Parathyroid adenoma (tissue), 2 donors: ENCODE measurements at regions not wholly inside any gene's neighbourhood (a gene's known extent, or its start where the extent isn't known, plus 50 kb on each side); places are given as distances from the start of the nearest gene placed in this dataset.

Experiments used
- H2AFZ ChIP-seq: fragments of 300-600 bp; sonication (generic); one replicate; pipeline ENCODE4 v1.7.0; 2017; ENCODE audit warnings: antibody characterized with exemption, mild to moderate bottlenecking
- H3K27ac ChIP-seq: fragments of 300-600 bp; sonication (generic); one replicate; pipeline ENCODE4 v1.7.0; 2017
- H3K27me3 ChIP-seq: fragments of 300-600 bp; sonication (generic); one replicate; pipeline ENCODE4 v1.7.0; 2017; ENCODE audit warnings: low read length; ENCODE audit not compliant: control insufficient read depth, insufficient read depth
- H3K36me3 ChIP-seq: fragments of 300-600 bp; sonication (generic); one replicate; pipeline ENCODE4 v1.7.0; 2017; ENCODE audit warnings: low read length; ENCODE audit not compliant: control insufficient read depth, insufficient read depth
- H3K4me1 ChIP-seq: fragments of 300-600 bp; sonication (generic); one replicate; pipeline ENCODE4 v1.7.0; 2017; ENCODE audit warnings: control low read depth
- H3K4me2 ChIP-seq: fragments of 300-600 bp; sonication (generic); one replicate; pipeline ENCODE4 v1.7.0; 2017; ENCODE audit warnings: low read length
- H3K4me3 ChIP-seq: fragments of 300-600 bp; sonication (generic); one replicate; pipeline ENCODE4 v1.7.0; 2017; ENCODE audit warnings: low read depth, low read length
- H3K79me2 ChIP-seq: fragments of 300-600 bp; sonication (generic); one replicate; pipeline ENCODE4 v1.7.0; 2017; ENCODE audit warnings: control low read depth
- H3K9ac ChIP-seq: fragments of 300-600 bp; sonication (generic); one replicate; pipeline ENCODE4 v1.7.0; 2017; ENCODE audit warnings: mild to moderate bottlenecking
- H3K9me3 ChIP-seq: fragments of 300-600 bp; sonication (generic); one replicate; pipeline ENCODE4 v1.7.0; 2017; ENCODE audit warnings: low read length; ENCODE audit not compliant: control insufficient read depth
- TF ChIP-seq, protein P1 (sequence below): fragments of 300-600 bp; sonication (generic); IDR thresholded peaks from one replicate; pipeline ENCODE4 v1.7.0; 2017; ENCODE audit warnings: antibody characterized with exemption, mild to moderate bottlenecking
- donor health status: primary hyperparathyroidism.

DNA sequence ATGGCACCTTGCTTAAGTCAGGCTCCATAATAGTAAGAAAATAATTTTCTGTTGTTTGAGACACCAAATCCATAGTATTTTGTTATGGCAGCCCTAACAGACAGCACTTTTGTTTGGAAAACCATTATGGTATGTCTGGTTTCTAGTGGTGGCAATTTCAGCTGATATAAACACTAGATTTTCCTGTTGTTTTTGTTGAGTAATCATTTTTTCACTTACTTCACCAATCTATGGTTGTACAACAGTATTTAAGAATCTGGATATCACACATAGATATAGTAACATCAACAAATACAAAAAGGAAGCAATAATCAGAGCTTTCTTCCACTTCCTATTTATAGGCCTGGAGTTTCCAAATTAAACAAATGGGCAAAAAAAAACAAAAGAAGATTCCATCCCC lies 725.8 kb upstream of the POM121L12 start:
- H3K9ac ChIP-seq: no peak overlapping the region
- H3K9me3 ChIP-seq: no peaks in the 10 kb centered on the region
- H3K4me3 ChIP-seq: no peak overlapping the region
- H3K27ac ChIP-seq: no peak overlapping the region
- H3K4me1 ChIP-seq: no peaks in the 10 kb centered on the region
- TF ChIP-seq, protein P1, sequence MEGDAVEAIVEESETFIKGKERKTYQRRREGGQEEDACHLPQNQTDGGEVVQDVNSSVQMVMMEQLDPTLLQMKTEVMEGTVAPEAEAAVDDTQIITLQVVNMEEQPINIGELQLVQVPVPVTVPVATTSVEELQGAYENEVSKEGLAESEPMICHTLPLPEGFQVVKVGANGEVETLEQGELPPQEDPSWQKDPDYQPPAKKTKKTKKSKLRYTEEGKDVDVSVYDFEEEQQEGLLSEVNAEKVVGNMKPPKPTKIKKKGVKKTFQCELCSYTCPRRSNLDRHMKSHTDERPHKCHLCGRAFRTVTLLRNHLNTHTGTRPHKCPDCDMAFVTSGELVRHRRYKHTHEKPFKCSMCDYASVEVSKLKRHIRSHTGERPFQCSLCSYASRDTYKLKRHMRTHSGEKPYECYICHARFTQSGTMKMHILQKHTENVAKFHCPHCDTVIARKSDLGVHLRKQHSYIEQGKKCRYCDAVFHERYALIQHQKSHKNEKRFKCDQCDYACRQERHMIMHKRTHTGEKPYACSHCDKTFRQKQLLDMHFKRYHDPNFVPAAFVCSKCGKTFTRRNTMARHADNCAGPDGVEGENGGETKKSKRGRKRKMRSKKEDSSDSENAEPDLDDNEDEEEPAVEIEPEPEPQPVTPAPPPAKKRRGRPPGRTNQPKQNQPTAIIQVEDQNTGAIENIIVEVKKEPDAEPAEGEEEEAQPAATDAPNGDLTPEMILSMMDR: no peak
- no peaks in the 10 kb centered on the region for H3K79me2 ChIP-seq
- H3K4me2 ChIP-seq: no peak overlapping the region
- H3K36me3 ChIP-seq: no peaks in the 10 kb centered on the region
- H2AFZ ChIP-seq: no peak overlapping the region
- no peaks in the 10 kb centered on the region for H3K27me3 ChIP-seq

DNA sequence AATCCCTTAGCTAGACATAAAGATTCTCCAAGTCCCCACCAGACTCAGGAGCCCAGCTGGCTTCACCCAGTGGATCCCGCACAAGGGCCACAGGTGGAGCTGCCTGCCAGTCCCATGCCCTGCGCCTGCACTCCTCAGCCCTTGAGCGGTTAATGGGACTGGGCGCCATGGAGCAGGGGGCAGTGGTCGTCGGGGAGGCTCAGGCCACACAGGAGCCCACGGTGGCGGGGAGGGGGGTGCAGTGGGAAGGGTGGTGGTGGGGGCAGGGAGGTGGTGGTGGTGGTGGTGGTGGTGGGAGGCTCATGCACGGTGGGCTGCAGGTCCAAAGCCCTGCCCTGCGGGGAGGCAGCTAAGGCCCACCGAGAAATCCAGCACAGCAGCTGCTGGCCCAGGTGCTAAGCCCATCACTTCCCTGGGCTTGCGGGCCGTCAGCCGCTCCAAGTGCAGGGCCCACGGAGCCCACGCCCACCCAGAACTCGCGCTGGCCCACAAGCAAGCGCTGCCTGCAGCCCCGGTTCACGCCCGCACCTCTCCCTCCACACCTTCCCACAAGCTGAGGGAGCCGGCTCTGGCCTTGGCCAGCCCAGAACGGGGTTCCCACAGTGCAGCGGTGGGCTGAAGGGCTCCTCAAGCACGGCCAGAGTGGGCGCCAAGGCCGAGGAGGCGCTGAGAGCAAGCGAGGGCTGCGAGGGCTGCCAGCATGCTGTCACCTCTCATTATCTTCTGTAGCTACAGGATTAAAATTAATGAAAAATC lies 732.5 kb upstream of the POM121L12 start:
- H3K36me3 ChIP-seq: no peaks in the 10 kb centered on the region
- H3K4me3 ChIP-seq: no peak overlapping the region
- no peak overlapping the region for H3K9ac ChIP-seq
- no peaks in the 10 kb centered on the region for H3K27me3 ChIP-seq
- H3K4me1 ChIP-seq: no peaks in the 10 kb centered on the region
- no peak overlapping the region for H3K4me2 ChIP-seq
- no peak overlapping the region for H2AFZ ChIP-seq
- no peak overlapping the region for H3K27ac ChIP-seq
- no peaks in the 10 kb centered on the region for H3K9me3 ChIP-seq
- TF ChIP-seq, protein P1: no peak
- no peaks in the 10 kb centered on the region for H3K79me2 ChIP-seq

DNA sequence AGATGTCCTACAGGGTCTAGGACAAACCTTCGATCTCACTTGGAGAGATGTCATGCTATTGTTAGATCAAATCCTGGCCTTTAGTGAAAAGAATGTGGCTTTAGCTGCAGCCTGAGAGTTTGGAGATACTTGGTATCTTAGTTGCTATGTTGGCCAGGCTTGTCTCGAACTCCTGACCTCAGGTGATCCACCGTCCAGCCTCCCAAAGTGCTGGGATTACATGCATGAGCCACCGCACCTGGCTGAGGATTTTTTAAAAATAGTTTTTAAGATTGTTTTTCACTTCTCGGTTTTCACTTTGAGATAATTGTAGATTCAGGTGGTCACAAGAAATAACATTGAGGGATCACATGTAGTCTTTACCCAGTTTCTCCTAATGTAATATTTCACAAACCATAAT lies 738.3 kb upstream of the POM121L12 start:
- Histone ChIP-seq H3K4me3 (no peak overlapping the region), H3K79me2 (no peaks in the 10 kb centered on the region), H3K36me3 (no peaks in the 10 kb centered on the region), H3K27me3 (no peaks in the 10 kb centered on the region), H2AFZ (no peak overlapping the region), H3K4me2 (no peak overlapping the region), H3K9me3 (no peaks in the 10 kb centered on the region), H3K27ac (no peak overlapping the region), H3K9ac (no peak overlapping the region), H3K4me1 (no peaks in the 10 kb centered on the region)
- TF ChIP-seq, protein P1: no peak

DNA sequence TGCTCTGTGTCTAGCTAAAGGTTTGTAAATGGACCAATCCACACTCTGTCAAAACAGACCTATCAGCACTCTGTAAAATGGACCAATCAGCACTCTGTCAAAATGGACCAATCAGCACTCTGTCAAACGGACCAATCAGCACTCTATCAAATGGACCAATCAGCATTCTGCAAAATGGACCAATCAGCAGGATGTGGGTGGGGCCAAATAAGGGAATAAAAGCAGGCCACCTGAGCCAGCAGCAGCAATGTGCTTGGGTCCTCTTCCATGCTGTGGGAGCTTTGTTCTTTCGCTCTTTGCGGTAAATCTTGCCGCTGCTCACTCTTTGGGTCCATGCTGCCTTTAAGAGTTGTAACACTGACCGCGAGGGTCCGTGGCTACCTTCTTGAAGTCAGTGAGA lies 740.5 kb upstream of the POM121L12 start:
- no peaks in the 10 kb centered on the region for H3K4me1 ChIP-seq
- no peak overlapping the region for H3K27ac ChIP-seq
- H3K27me3 ChIP-seq: no peaks in the 10 kb centered on the region
- H3K4me3 ChIP-seq: no peak overlapping the region
- no peaks in the 10 kb centered on the region for H3K9me3 ChIP-seq
- no peaks in the 10 kb centered on the region for H3K79me2 ChIP-seq
- no peak overlapping the region for H3K9ac ChIP-seq
- no peaks in the 10 kb centered on the region for H3K36me3 ChIP-seq
- no peak overlapping the region for H2AFZ ChIP-seq
- H3K4me2 ChIP-seq: no peak overlapping the region
- TF ChIP-seq, protein P1: no peak

DNA sequence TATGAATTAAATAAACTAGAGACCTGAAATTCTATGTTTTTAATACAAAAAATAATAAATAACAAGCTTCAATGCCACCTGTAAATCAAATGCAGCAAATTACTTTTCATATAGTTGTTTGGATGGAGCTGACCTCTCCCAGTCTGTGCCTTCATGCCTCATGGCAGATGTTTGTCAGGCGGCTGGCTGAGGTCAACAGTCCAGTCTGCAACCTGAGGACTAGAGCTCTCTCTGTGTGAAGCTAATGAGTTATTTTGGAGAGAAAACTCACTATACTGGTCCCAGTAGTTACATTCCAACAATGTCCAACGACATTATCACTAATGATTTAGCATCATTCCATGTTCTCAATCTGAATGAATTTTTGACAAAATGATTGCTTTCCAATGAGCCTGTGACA lies 746.2 kb upstream of the POM121L12 start:
- TF ChIP-seq, protein P1: no peak
- Histone ChIP-seq H3K9me3 (no peaks in the 10 kb centered on the region), H3K36me3 (no peaks in the 10 kb centered on the region), H2AFZ (no peak overlapping the region), H3K27ac (no peak overlapping the region), H3K4me2 (no peak overlapping the region), H3K27me3 (no peaks in the 10 kb centered on the region), H3K79me2 (no peaks in the 10 kb centered on the region), H3K9ac (no peak overlapping the region), H3K4me1 (no peaks in the 10 kb centered on the region), H3K4me3 (no peak overlapping the region)
